ENCODE measurements at regions not wholly inside any gene's neighbourhood (a gene's known extent, or its start where the extent isn't known, plus 50 kb on each side); places are given as distances from the start of the nearest gene placed in this dataset.

- DNase-seq (ENCODE audit: low spot score), result no peak
Observed at GRCh38 chr10:130230036-130230435, 93.8 kb downstream of the GLRX3 start.

- DNase-seq (ENCODE audit: low spot score), result no peak
Observed at GRCh38 chr10:130230611-130231010, 94.4 kb downstream of the GLRX3 start.

GRCh38 chr10:130231251-130231741, 95.1 kb downstream of the GLRX3 start:
- DNase-seq (ENCODE audit: low spot score), result no peak

- DNase-seq (ENCODE audit: low spot score), result no peak
Observed at GRCh38 chr10:130232166-130233034, 96.2 kb downstream of the GLRX3 start.

- no peak for DNase-seq (ENCODE audit: low spot score)
Observed at GRCh38 chr10:130233035-130233360, 96.8 kb downstream of the GLRX3 start.

GRCh38 chr10:130233426-130233825, 97.2 kb downstream of the GLRX3 start:
- no peak for DNase-seq (ENCODE audit: low spot score)

- no peak for DNase-seq (ENCODE audit: low spot score)
Observed at GRCh38 chr10:130234171-130234965, 98.2 kb downstream of the GLRX3 start.

- no peak for DNase-seq (ENCODE audit: low spot score)
Observed at GRCh38 chr10:130236711-130237110, 100.5 kb downstream of the GLRX3 start.

- DNase-seq (ENCODE audit: low spot score), result no peak
Observed at GRCh38 chr10:130240409-130240808, 104.2 kb downstream of the GLRX3 start.

- DNase-seq (ENCODE audit: low spot score), result no peak
Observed at GRCh38 chr10:130242513-130242912, 106.3 kb downstream of the GLRX3 start.

- no peak for DNase-seq (ENCODE audit: low spot score)
Observed at GRCh38 chr10:130243015-130243414, 106.8 kb downstream of the GLRX3 start.

GRCh38 chr10:130244031-130244927, 108.1 kb downstream of the GLRX3 start:
- no peak for DNase-seq (ENCODE audit: low spot score)

- no peak for DNase-seq (ENCODE audit: low spot score)
Observed at GRCh38 chr10:130244928-130245495, 108.8 kb downstream of the GLRX3 start.

GRCh38 chr10:130246113-130246512, 109.9 kb downstream of the GLRX3 start:
- no peak for DNase-seq (ENCODE audit: low spot score)

- no peak for DNase-seq (ENCODE audit: low spot score)
Observed at GRCh38 chr10:130250127-130250526, 113.9 kb downstream of the GLRX3 start.

GRCh38 chr10:130251766-130252165, 115.6 kb downstream of the GLRX3 start:
- DNase-seq (ENCODE audit: low spot score), result no peak

GRCh38 chr10:130254243-130254642, 118.1 kb downstream of the GLRX3 start:
- no peak for DNase-seq (ENCODE audit: low spot score)

GRCh38 chr10:130254662-130255061, 118.5 kb downstream of the GLRX3 start:
- no peak for DNase-seq (ENCODE audit: low spot score)

- no peak for DNase-seq (ENCODE audit: low spot score)
Observed at GRCh38 chr10:130255777-130256176, 119.6 kb downstream of the GLRX3 start.

GRCh38 chr10:130257897-130258296, 121.7 kb downstream of the GLRX3 start:
- DNase-seq (ENCODE audit: low spot score), result no peak

GRCh38 chr10:130259380-130259779, 123.2 kb downstream of the GLRX3 start:
- DNase-seq (ENCODE audit: low spot score), result no peak

GRCh38 chr10:130261306-130261705, 125.1 kb downstream of the GLRX3 start:
- DNase-seq (ENCODE audit: low spot score), result no peak
